Activated CD4-positive, alpha-beta T cell treated with anti-CD3 and anti-CD28 coated beads, Interleukin-2, amount 10 ng/mL, durations not matched to agents 7 days and 5 days (primary cell): ENCODE measurements at regions not wholly inside any gene's neighbourhood (a gene's known extent, or its start where the extent isn't known, plus 50 kb on each side); places are given as distances from the start of the nearest gene placed in this dataset.

Experiments
- CTCF ChIA-PET: fragments of 350-600 bp; sonication (Branson Sonifier 250); formaldehyde crosslinking; loops from one replicate; lab custom pipeline; 2021; ENCODE audit warnings: antibody characterized with exemption; lab: Charles Lee
- POLR2A ChIA-PET: fragments of 350-600 bp; sonication (Branson Sonifier 250); formaldehyde crosslinking; loops from one replicate; lab custom pipeline; 2021; ENCODE audit warnings: antibody characterized with exemption; lab: Charles Lee
- DNase-seq: peaks from one replicate; pipeline ENCODE4 v3.0.0-alpha.2; 2020
- H3K27ac Mint-ChIP-seq: one replicate; pipeline ENCODE4 v1.8.0; 2021; ENCODE audit warnings: mild to moderate bottlenecking, moderate library complexity, mixed read lengths
- H3K27me3 Mint-ChIP-seq: one replicate; pipeline ENCODE4 v1.8.0; 2021; ENCODE audit warnings: mixed read lengths
- H3K36me3 Mint-ChIP-seq: one replicate; pipeline ENCODE4 v1.8.0; 2021; ENCODE audit warnings: low read depth, mixed read lengths
- H3K4me1 Mint-ChIP-seq: one replicate; pipeline ENCODE4 v1.8.0; 2021; ENCODE audit warnings: mixed read lengths
- H3K4me3 Mint-ChIP-seq: one replicate; pipeline ENCODE4 v1.8.0; 2021; ENCODE audit warnings: mild to moderate bottlenecking, moderate library complexity, mixed read lengths
- H3K9me3 Mint-ChIP-seq: one replicate; pipeline ENCODE4 v1.8.0; 2021; ENCODE audit warnings: mixed read lengths

GRCh38 chr2:62284980-62285379 lies 89.1 kb downstream of the B3GNT2 start:
- POLR2A ChIA-PET, result no interaction called here
- CTCF ChIA-PET, result interaction anchor here (1.0 kb wide), 1 partner anchor 19 kb away, joined by 4 read pairs; no protein-coding TSS in a partner anchor
- Mint-ChIP-seq H3K4me1 (peaks cover 9% of the 10 kb centered on the region), H3K9me3 (peaks cover 19% of the 10 kb centered on the region), H3K27ac (no peak overlapping the region), H3K4me3 (no peak overlapping the region), H3K36me3 (peaks cover 5% of the 10 kb centered on the region), H3K27me3 (peaks cover 3% of the 10 kb centered on the region)
- no peak for DNase-seq

- DNase-seq, result no peak
- Mint-ChIP-seq H3K36me3 (peaks cover 7% of the 10 kb centered on the region), H3K27me3 (peaks cover 3% of the 10 kb centered on the region), H3K4me1 (peaks cover 9% of the 10 kb centered on the region), H3K27ac (no peak overlapping the region), H3K4me3 (no peak overlapping the region), H3K9me3 (peaks cover 22% of the 10 kb centered on the region)
- CTCF ChIA-PET, result no interaction called here
- POLR2A ChIA-PET, result no interaction called here
Observed at GRCh38 chr2:62284471-62284870, 88.6 kb downstream of the B3GNT2 start.

- no peak for DNase-seq
- Mint-ChIP-seq H3K36me3 (peaks cover 7% of the 10 kb centered on the region), H3K27me3 (peaks cover 3% of the 10 kb centered on the region), H3K9me3 (peaks cover 29% of the 10 kb centered on the region), H3K27ac (no peak overlapping the region), H3K4me3 (no peak overlapping the region), H3K4me1 (peaks cover 4% of the 10 kb centered on the region)
- CTCF ChIA-PET, result no interaction called here
- POLR2A ChIA-PET, result no interaction called here
Observed at GRCh38 chr2:62283147-62283546, 87.2 kb downstream of the B3GNT2 start.

GRCh38 chr2:62281663-62282062 lies 85.7 kb downstream of the B3GNT2 start:
- Mint-ChIP-seq H3K27ac (no peak overlapping the region), H3K4me3 (no peak overlapping the region), H3K9me3 (peaks cover 36% of the 10 kb centered on the region), H3K36me3 (peaks cover 13% of the 10 kb centered on the region), H3K4me1 (no peaks in the 10 kb centered on the region), H3K27me3 (peaks cover 3% of the 10 kb centered on the region)
- DNase-seq, result no peak
- POLR2A ChIA-PET, result no interaction called here
- CTCF ChIA-PET, result no interaction called here

DNA sequence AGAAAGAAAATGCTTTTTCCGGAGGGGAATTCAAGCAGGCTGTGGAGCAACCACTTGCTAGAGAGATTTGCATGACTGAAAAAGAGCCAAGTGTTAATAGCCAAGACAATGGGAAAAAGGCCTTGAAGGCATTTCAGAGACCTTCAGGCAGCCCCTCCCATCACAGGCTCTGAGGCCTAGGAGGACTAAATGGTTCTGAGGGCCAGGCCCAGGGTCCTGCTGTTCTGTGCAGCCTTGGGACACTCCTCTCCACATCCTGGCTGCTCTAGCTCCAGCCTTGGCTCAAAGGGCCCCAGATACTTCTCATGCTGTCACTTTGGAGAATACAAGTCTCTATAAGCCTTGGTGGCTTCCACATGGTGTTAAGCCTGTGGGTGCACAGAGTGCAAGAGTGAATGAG lies 81.8 kb downstream of the B3GNT2 start:
- peaks cover 3% of the 10 kb centered on the region for H3K27me3 Mint-ChIP-seq
- POLR2A ChIA-PET, result no interaction called here
- no peak for DNase-seq

More for the DNA sequence above, 81.8 kb downstream of the B3GNT2 start:
- no peak overlapping the region for H3K27ac Mint-ChIP-seq
- H3K4me1 Mint-ChIP-seq, result no peaks in the 10 kb centered on the region
- peaks cover 10% of the 10 kb centered on the region for H3K36me3 Mint-ChIP-seq
- peaks cover 30% of the 10 kb centered on the region for H3K9me3 Mint-ChIP-seq
- CTCF ChIA-PET, result no interaction called here
- no peak overlapping the region for H3K4me3 Mint-ChIP-seq
